ENCODE measurements at regions not wholly inside any gene's neighbourhood (a gene's known extent, or its start where the extent isn't known, plus 50 kb on each side); places are given as distances from the start of the nearest gene placed in this dataset.

- TF ChIP-seq POLR2AphosphoS5 (IDR thresholded peaks at IDR 0.05; ENCODE audit: borderline replicate concordance, low read depth, low read length) (no peak), EZH2 (IDR thresholded peaks at IDR 0.05) (no peak)
Measured at GRCh38 chr14:51518711-51519110, 133.0 kb upstream of the FRMD6 start.
